ENCODE measurements at regions not wholly inside any gene's neighbourhood (a gene's known extent, or its start where the extent isn't known, plus 50 kb on each side); places are given as distances from the start of the nearest gene placed in this dataset.

DNA sequence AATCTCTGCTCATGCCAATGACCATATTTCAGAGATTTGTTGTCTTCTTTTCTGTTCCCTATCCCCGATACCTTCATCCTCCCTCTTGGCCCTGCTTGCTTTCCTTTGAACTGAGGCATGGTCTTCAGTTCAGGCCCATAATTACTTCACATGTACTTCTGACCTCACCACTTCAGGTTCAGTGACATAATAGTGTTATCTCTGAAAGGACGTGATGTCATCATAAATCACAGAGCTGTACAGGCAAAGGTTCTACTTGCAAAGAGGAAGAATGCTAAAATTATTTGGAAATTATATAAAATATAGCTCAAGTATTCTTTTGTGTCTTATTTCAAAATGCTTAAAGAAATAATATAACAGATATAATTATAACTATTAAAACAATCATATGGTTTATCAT, 230.3 kb upstream of the ESRRG start:
- DNase-seq, result no peak

DNA sequence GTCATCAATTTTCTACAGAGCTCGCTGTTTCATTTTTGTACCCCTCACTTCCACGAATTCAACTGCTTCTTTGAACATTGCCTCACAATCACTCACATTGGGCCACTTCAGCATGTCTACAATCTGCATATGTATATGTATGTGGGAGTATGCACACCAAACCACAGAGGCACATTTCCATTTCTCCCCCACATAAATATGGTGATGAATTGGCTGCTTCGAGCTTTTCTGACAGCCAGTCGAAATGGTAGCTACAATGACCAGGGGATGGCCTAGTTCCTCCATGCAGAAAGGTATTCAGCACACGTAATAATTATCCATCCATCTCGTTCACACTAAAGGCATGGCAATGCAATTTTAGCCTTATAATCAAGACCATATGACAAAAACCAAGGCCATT, 229.6 kb upstream of the ESRRG start:
- no peak for DNase-seq

DNA sequence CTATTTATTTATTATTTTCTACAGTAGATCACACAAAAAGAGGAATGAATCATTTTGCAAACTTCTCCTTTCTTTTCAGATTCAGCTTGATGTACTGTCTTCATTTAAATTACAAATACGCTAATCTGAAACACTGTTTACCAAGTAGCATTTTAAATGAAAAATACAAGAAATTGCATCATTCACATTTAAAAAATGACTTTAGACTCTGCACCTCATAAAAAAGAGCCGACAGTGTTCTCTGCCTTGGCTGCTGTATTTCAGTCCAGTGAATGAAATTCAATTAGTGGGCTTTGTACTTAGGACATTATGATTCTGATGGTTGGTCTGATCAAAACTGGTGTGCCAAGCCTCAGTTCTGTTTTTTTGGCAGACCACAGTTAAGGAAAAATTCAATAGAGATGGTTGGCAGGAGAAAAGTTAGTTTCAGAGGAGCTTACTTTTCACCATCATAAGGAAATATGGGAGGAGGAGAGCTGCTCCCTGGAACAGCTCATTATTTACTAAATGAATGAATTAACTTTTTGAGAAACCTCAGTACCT, 222.4 kb upstream of the ESRRG start:
- no peak for DNase-seq

DNA sequence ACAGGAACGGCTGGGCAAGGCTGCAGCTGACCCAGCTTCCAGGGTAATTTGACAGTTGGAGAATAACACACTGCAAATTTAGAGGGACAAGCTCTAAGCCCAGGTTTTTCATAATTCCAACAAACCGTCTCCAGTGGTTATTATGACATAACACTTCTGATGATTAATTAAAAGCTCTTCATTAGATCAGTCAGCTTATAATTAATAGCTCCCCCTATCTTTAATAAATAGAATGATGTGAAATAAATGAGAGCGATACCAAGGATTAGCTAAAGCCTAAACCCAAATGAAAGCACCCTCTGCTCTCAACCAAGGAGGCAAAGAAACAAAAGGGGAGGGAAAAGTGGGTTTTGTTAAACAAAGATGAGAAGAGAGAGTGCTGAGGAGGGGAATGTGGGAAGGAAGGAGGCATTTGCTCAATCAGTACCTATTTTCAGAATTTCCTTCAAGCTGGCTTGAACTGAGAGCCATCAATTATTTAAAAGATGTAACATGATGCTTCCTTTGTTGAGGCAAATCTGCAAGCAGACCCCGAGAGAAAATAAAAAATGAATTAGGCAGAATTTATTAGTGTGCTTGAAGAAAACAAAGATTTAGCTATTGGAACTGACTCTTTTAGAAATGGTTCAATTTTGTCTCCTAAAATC, 221.8 kb upstream of the ESRRG start:
- DNase-seq, result peak; percentile 47

DNA sequence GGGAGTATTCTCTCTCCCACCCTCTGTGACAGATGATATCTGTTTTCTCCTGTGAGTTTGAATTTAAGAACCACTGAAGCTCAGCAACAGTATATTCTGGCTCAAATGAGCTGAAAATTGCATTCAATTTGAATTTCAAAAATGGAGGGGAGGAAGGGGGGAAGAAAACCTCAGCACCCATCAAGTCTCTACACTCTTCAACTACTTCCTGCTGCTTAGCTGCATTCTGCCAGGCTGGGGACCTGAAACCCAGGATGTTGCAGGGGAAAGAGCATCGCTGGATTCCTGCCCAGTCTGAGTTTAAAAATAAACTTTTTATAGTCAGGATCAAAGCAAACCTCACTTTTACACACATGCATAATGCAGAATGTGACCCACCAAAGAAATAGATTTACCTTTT, 214.3 kb upstream of the ESRRG start:
- no peak for DNase-seq

DNA sequence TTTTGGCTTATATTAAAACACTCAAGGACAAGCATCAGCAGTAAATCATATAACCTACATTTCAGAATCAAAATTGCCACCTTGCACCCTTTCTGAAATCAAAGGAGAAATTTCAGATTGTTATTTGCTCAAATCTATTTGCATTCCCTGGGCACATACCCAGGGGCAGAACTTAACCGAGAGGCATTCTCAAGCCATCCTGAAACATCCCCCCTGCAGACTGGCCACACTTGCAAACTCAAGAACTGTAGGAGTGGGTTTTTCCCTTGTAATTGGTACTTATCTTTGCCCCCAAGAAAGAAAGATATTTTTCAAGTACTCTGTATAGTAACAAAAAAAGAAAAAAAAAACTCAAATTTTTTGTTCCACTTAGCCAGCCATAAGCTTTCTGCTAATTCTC, 213.6 kb upstream of the ESRRG start:
- no peak for DNase-seq

DNA sequence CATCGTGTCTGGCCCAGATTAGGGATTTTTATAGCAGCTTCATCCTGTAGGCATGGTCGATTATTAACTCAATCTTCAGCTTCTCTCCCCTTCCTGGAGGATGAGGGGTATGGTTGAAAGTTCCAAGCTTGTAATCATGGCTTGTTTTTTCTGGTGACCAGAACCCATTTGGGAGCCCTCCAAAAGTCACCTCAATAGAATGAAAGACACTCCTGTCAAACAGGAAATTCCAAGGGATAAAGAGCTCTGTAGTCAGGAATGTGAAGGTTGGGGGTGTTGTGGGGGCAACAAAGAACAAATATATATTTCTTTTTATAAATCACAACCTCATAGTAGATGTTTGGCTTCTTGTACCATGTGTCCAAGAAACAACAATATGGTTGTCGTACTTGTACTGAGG, 212.7 kb upstream of the ESRRG start:
- DNase-seq, result no peak

DNA sequence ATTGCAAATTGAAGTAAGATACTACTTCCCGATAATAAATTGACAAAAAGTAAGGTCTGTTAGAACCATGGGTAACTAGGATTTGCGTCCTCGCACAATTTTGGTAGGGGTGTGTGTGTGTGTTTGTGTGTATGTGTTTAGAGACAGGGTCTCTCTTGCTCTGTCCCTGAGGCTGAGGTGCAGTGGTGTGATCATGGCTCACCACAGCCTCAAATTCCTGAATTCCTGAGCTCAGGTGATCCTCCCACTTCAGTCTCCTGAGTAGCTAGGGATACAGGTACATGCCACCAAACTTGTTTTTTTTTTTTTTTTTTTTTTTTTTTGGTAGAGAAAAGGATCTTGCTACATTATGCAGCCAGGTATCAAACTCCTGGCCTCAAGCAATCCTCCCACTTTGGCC, 209.2 kb upstream of the ESRRG start:
- no peak for DNase-seq

DNA sequence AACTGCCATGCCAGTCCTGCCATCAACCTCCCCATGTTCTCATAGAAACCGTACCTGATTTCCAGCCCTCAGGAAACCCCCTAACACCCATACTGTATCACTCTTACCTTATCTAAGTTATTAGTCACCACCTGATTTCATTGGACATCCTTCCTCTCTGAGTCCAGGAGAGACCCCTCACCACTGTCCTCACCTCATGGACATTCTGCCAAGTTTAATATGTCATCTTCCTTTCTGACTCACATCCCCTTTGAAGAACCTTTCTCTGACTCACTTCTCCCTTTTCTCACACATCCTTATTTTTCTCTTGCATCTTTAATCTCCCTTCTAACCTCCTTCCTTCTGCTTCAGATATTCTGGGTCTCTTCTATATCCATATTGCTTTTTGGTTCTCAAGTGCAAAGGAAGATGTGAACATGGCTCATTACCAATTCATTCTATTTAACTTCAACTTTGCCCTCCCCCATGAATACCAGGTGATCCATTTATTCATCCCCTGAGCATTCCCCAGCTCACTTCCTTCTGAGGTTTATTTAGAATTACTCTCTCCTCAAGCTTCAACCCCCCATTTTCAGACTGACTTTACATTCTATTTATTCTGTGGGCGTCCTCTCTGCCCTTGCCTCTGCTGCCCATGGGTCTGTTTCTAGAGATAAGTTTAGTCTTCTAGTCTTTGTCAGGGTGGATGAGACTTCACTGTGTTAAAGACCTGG, 206.8 kb upstream of the ESRRG start:
- no peak for DNase-seq

DNA sequence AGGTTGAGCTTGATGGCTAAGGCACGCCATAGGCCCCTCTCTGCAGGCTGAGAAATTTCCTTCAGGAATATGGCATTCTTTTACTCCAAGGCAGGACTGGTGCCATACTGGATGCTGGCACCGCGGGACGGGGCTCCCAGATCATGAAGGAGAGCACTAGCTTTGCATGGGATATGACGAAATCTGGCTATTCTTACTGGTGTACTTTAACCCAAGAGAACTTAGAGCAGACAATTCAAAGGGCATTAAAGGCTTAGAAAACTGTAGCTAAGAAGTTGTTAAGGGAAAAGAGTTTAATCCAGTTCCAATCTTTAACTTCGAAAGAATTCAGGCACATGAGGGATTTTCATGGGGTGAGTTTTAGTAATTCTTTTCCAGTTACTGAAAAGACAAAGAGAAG, 204.4 kb upstream of the ESRRG start:
- DNase-seq, result no peak

DNA sequence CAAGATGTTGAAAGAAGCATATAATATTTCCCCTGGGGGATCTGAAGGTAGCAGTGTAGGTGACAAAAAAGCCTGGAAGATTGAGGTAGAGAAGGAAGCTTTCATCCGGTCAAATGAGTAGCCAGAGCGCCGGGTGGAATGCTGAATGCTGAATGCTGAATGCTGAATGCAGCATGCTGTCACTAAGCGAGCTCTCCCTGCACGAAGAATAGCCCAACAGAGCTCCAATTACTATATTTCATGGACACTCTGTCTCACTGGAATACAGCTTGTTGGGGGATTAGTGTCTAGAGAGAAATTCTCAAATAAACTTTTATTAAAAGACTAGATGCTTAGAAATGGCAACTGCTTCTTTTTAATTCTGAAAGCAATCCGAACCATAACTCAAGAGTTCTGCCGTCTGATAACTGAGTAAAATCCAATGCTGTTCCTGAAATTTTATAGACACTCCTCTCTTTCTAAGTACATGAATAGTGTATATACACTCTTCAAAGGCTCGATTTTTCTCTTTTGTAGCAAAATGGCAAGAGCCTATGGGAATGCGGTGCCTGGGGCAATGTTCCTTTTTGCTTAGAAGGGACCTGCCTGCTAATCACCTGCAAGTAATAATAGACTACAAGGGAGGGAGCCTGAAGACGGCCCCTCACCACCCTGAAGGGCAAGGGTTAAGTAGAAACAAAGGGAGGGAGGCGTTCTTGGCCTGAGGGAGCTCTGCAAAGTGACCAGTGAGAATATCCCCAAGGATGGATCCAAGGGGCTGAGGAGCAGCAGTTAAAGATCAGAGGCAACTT, 203.7 kb upstream of the ESRRG start:
- peak; percentile 23 for DNase-seq

DNA sequence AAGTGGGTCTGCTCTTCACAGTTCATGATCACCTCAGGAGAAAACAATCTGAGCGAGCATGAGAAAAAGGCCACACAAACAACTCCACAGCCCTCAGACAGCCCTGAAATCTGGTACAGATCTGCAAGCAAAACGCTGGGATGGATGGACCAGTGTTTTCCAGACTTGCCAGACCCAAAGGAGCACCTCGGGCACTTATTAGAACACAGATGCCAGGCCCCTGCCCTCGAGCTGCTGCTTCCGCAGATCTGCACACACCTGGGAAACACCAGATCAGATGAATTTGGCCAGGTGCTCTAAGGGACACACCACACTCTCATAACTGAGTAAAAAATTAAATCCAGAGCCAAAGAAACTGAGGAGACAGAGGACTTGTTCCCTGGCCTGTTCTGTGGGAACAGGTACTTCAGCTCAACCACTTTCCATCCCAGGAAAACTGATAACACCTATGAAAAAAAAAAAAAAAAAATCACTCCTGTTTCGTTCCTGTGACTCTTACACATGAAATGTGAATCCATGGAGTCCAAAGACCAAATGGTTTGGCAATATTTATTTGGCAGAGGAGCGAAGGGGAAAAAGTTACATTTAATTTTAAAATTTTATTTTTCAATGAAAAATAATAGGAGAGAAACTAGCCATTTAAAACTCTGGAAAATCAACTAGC, 202.9 kb upstream of the ESRRG start:
- no peak for DNase-seq

DNA sequence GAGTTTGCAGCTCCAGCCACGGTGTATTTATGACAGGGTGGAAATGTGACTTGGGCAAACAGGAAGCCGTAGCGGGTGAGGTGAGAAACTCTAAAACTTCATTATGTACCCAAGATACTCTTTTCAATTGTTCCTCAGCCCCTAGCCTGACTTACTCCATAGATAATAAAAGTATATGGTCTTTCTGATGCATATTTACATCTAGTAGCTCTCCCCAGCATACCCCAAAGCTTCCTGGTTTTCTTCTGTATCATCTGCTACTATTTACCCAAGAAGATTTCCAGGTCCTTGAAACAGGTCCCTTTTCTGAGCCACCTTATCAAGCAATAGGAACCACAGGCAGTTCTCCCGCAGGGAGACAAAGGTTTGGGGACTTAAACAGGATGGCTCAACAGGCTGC, 201.5 kb upstream of the ESRRG start:
- no peak for DNase-seq

DNA sequence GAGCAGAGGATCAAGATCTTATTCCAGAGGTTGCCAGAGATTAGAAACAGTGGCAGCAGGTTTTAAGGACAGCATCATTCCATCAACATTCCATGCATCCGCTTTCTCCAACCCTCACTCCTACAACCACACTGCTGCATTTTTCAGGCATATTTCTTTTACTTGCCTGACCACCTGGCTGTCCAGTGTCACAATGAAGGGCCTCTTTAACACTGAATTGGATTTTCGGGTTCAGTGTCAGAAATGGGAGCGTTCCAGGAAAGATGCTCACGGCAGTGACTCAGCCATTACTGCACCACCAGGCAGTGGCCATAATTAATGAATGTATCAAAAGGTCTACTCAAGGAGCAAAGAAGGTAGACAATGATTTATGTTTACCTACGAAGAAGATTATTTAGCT, 200.4 kb upstream of the ESRRG start:
- DNase-seq, result no peak

DNA sequence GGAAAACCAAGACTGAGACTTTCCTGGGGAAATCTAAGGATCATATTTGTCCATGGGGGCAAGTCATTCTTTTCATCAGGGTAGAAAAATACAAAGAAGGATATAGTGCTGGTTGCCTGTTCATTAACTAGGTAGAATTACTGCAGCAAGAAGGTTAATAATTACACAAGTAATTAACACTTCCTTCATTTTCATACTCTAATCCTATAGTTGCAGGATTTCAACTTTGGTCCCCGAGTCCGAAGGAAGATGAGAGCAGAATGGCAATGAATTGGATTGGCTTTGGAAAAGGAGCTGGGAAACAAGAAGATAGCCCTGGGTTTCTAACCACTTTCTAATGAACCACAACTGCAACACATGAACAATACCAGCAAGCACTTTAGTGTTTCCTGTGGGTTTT, 199.2 kb upstream of the ESRRG start:
- no peak for DNase-seq

DNA sequence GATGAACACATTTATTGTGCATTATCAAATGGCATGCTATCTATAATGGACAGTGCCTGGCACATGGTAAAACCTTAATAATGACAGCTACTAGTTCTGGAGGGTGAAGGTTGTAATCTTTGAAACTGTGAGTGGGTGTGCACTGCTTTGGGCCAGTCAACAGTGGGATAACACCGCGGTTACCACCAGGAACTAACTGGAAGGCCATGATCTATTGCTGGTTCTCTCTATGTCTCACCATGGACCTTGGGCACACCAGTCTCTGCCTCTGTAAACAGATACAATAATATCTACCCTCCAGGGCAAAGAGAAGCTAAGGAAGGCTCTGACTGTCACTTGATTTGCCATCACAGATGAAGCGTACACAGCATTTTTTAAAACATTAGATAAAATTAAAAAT, 198.6 kb upstream of the ESRRG start:
- DNase-seq, result no peak

DNA sequence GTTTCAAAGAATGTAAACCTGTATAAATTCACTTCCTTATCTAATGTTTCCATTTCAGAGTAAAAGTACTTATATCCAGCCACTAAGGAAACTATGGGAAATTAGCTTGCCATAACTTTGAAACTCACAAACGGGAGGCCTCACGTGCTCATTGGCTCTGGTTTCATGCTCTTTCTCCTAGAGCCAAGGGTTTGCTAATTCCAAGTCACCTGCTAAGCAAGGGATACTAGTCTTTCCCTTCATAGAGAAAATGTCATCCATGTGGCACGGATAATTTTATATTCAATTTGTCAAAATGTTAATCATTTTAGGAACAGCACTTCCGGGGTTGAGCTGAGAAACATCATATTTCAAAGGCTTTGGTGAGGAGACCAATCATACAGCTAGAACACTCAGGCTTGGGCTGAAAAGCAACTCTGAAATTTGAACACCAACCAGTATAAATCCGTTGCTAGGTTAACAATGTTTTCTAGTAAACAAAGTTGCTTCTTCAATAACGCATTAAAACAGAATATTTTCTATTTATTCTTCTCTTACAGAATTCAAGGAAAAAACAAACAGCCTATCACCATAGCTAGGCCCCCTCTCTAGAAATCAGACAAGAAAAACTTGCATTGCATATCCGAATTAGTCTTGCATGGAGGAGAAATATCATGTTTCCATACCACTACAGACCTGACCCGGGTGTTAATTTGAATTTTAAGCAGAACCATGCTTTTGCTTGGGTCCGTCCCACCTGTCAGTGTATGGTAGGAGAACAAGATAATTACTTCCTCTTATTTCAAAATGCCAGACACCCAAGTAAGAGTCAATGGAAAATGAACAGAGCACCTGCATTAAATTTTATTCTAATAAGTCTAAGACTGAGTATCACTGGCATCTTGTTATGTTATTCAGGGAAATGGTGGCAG, 196.1 kb upstream of the ESRRG start:
- no peak for DNase-seq

DNA sequence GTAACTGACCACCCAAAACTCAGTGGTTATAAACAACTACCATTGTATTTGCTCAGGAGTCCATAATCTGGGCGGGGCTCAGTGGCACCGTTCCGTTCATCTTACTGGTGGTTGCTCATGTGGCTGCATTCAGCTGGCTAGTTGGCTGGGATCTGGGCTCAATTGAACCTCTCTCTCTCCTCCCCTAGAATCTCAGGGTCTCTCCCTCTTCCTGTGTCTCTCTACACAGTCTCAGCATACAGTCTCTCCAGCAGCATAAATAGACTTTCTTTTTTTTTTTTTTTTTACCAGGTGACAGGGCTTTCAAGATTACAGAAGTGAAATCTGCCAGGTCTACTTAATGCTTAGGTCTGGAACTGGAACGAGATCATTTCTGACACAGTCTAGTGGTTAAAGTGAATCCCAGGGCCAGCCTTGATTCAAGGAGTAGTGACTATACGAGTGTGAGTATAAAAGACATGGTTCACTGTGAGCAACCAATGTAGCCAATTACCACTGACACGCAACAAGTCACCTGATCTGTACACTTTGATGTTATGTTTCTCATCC, 193.7 kb upstream of the ESRRG start:
- no peak for DNase-seq

DNA sequence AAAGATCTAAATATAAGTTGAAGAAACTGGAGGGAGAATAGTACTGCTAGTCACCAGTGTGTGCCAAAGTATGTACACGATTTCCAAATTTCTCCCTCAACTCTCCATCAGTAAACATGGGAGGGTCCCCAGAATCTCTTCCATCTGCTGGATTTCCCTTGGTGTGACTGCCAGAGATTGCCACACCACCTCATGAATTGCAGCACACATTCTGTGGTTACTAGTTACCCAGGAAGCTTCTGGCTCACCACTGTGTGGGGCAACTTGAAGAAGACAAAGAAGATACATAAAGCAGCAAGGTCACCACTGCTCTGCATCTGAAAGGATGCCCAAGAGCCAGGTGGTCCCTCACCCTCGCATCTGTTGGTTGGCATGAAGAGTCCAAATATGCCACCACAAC, 191.7 kb upstream of the ESRRG start:
- DNase-seq, result no peak

DNA sequence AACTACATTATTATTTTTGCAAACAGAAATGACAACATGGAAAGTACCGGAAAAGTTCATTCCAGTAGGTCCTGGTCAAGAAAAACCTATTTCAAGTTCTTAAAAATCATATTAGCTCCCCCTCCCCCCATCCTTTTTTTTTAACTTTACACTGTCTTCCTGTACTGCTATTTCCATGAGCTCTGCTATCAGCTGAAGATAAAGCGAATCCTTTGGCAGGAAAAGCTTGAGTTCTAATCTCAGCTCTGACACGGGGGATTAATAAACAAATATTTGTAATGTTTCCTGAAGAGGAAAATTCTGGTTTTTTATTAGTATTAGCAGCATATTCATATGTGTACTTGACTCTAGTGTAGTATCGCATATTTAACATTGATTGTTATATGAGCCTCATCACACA, 190.7 kb upstream of the ESRRG start:
- DNase-seq, result no peak

DNA sequence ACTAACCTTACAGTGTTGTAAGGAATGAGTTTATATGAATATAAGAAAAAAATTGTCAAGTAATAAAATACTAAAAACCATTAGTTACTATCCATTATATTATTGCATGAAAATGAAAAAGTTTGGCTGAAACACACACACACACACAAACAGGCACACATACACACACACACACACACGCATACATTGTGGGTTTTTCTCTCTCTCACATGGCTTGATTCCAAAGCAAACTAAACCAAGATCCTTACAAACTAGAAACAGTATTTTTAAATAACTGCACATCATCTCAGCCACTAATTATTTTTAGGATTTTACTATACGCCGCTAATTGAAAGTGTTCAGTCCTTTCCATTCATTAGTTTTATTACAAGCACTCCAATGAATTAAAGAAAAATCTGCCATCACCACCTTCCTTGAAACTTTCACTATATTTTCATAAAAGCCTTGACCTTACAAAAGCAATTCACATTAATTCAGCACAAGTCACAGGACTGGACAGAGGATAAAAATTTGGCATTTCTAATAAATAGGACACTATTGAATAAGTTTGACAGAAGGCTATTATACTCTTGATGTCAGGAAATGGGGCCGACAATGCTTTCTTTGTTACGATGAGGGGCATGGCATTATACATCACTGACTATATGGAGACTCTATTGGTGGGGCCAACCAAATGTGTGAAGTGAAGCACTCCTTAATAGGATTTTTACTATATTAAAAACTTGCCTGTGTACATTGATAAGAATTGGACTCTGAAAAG, 187.0 kb upstream of the ESRRG start:
- DNase-seq, result no peak

Measured in retina (tissue), 1 donor.